H9 (cell line): ENCODE measurements at regions not wholly inside any gene's neighbourhood (a gene's known extent, or its start where the extent isn't known, plus 50 kb on each side); places are given as distances from the start of the nearest gene placed in this dataset.

Source experiments
- DNase-seq: peaks from one replicate; pipeline ENCODE4 v3.0.0-alpha.2; 2017
- H2AFZ ChIP-seq: one replicate; pipeline ENCODE4 v1.6.1; 2013; ENCODE audit warnings: mild to moderate bottlenecking, low read length, control low read depth, moderate library complexity
- H2AK5ac ChIP-seq: 2 replicates; pipeline ENCODE4 v1.6.1; 2013; ENCODE audit warnings: low read length, control low read depth, mixed read lengths; ENCODE audit not compliant: insufficient read length
- H2BK120ac ChIP-seq: one replicate; pipeline ENCODE4 v1.6.1; 2013; ENCODE audit warnings: low read depth, mild to moderate bottlenecking, low read length, control low read depth, inconsistent platforms; ENCODE audit not compliant: poor library complexity, severe bottlenecking
- H2BK12ac ChIP-seq: 2 replicates; pipeline ENCODE4 v1.6.1; 2013; ENCODE audit warnings: low read length, control low read depth, mixed read lengths, low read depth; ENCODE audit not compliant: insufficient read length
- H2BK15ac ChIP-seq: 2 replicates; pipeline ENCODE4 v1.6.1; 2013; ENCODE audit warnings: low read depth, low read length, control low read depth
- H2BK20ac ChIP-seq: one replicate; pipeline ENCODE4 v1.6.1; 2013; ENCODE audit warnings: low read depth, mild to moderate bottlenecking, low read length, control low read depth, inconsistent platforms; ENCODE audit not compliant: poor library complexity, severe bottlenecking
- H2BK5ac ChIP-seq: 2 replicates; pipeline ENCODE4 v1.6.1; 2013; ENCODE audit warnings: low read length, control low read depth, mixed read lengths; ENCODE audit not compliant: insufficient read length
- H3K14ac ChIP-seq: 2 replicates; pipeline ENCODE4 v1.6.1; 2013; ENCODE audit warnings: low read length, control low read depth; ENCODE audit not compliant: insufficient read depth
- H3K18ac ChIP-seq: 2 replicates; pipeline ENCODE4 v1.6.1; 2013; ENCODE audit warnings: low read depth, mild to moderate bottlenecking, mixed read lengths, low read length, control low read depth; ENCODE audit not compliant: insufficient read length
- H3K23ac ChIP-seq: 2 replicates; pipeline ENCODE4 v1.6.1; 2013; ENCODE audit warnings: low read length, control low read depth, mixed read lengths, low read depth; ENCODE audit not compliant: insufficient read length
- H3K23me2 ChIP-seq: 2 replicates; pipeline ENCODE4 v1.6.1; 2013; ENCODE audit warnings: low read depth, mild to moderate bottlenecking, mixed read lengths, low read length, control low read depth; ENCODE audit not compliant: insufficient read length, poor library complexity, severe bottlenecking
- H3K27ac ChIP-seq: 2 replicates; pipeline ENCODE4 v1.5.1; 2013; ENCODE audit warnings: low read length, control low read depth, mixed read lengths, low read depth; ENCODE audit not compliant: insufficient read length
- H3K27me3 ChIP-seq: 2 replicates; pipeline ENCODE4 v1.6.1; 2013; ENCODE audit warnings: low read length, control low read depth, inconsistent platforms; ENCODE audit not compliant: insufficient read depth
- H3K4ac ChIP-seq: 2 replicates; pipeline ENCODE4 v1.6.1; 2013; ENCODE audit warnings: low read depth, mild to moderate bottlenecking, control low read depth, inconsistent platforms, low read length, moderate library complexity
- H3K4me1 ChIP-seq: 2 replicates; pipeline ENCODE4 v1.6.1; 2013; ENCODE audit warnings: low read length, control low read depth, inconsistent platforms; ENCODE audit not compliant: insufficient read depth
- H3K4me2 ChIP-seq: 2 replicates; pipeline ENCODE4 v1.6.1; 2013; ENCODE audit warnings: low read length, control low read depth, mixed read lengths; ENCODE audit not compliant: insufficient read length, insufficient read depth
- H3K56ac ChIP-seq: 2 replicates; pipeline ENCODE4 v1.6.1; 2013; ENCODE audit warnings: low read depth, mild to moderate bottlenecking, mixed read lengths, low read length, control low read depth; ENCODE audit not compliant: insufficient read length
- H3K79me1 ChIP-seq: 2 replicates; pipeline ENCODE4 v1.6.1; 2013; ENCODE audit warnings: low read depth, mild to moderate bottlenecking, moderate library complexity, low read length, control low read depth, inconsistent platforms; ENCODE audit not compliant: insufficient read depth, poor library complexity, severe bottlenecking
- H3K79me2 ChIP-seq: 2 replicates; pipeline ENCODE4 v1.6.1; 2013; ENCODE audit warnings: low read length, control low read depth, inconsistent platforms; ENCODE audit not compliant: insufficient read depth
- H3K9ac ChIP-seq: 2 replicates; pipeline ENCODE4 v1.6.1; 2013; ENCODE audit warnings: low read length, control low read depth, mixed read lengths; ENCODE audit not compliant: insufficient read length; ENCODE audit errors: extremely low read depth
- H3K9me3 ChIP-seq: one replicate; pipeline ENCODE4 v1.6.1; 2013; ENCODE audit warnings: low read depth, low read length, inconsistent platforms; ENCODE audit not compliant: control insufficient read depth
- H3T11ph ChIP-seq: one replicate; pipeline ENCODE4 v1.6.1; 2013; ENCODE audit warnings: mild to moderate bottlenecking, low read length, control low read depth, inconsistent platforms
- H4K20me1 ChIP-seq: one replicate; pipeline ENCODE4 v1.6.1; 2013; ENCODE audit not compliant: control insufficient read depth, insufficient read length, insufficient read depth
- H4K5ac ChIP-seq: 2 replicates; pipeline ENCODE4 v1.6.1; 2013; ENCODE audit warnings: low read depth, mild to moderate bottlenecking, mixed read lengths, low read length, control low read depth; ENCODE audit not compliant: insufficient read length
- H4K8ac ChIP-seq: replicated peaks from 2 replicates; pipeline ENCODE4 v1.6.1; 2013; ENCODE audit warnings: low read length, control low read depth, mixed read lengths, low read depth; ENCODE audit not compliant: insufficient read length
- H4K91ac ChIP-seq: 2 replicates; pipeline ENCODE4 v1.6.1; 2013; ENCODE audit warnings: low read depth, mild to moderate bottlenecking, moderate library complexity, mixed read lengths, low read length, control low read depth; ENCODE audit not compliant: insufficient read length
- H3K27ac Mint-ChIP-seq, 3 experiments: 2 replicates in 2 of 3; 3 replicates in 1 of 3; pipeline ENCODE4 v1.8.0; 2020 to 2021; ENCODE audit warnings: mixed read lengths in 3 of 3, mild to moderate bottlenecking in 1 of 3, moderate library complexity in 1 of 3
- H3K27me3 Mint-ChIP-seq: 2 replicates; pipeline ENCODE4 v1.8.0; 2021; ENCODE audit warnings: low read depth, mild to moderate bottlenecking, moderate library complexity, mixed read lengths
- H3K36me3 Mint-ChIP-seq, 3 experiments: 2 replicates in 2 of 3; 3 replicates in 1 of 3; pipeline ENCODE4 v1.8.0; 2020 to 2021; ENCODE audit warnings: low read depth in 3 of 3, mixed read lengths in 3 of 3; ENCODE audit not compliant: insufficient read depth in 1 of 3
- H3K4me1 Mint-ChIP-seq, 2 experiments: 2 replicates each; pipeline ENCODE4 v1.8.0; 2020; ENCODE audit warnings: mixed read lengths in 2 of 2
- H3K4me3 Mint-ChIP-seq, 2 experiments: 2 replicates in 1 of 2; 3 replicates in 1 of 2; pipeline ENCODE4 v1.8.0; 2020 to 2021; ENCODE audit warnings: mild to moderate bottlenecking in 2 of 2, mixed read lengths in 2 of 2, moderate library complexity in 1 of 2
- H3K9me3 Mint-ChIP-seq, 2 experiments: 2 replicates in 1 of 2; 3 replicates in 1 of 2; pipeline ENCODE4 v1.8.0; 2020; ENCODE audit warnings: mild to moderate bottlenecking in 2 of 2, mixed read lengths in 2 of 2, moderate library complexity in 1 of 2
- CTCF ChIP-seq: fragments of 200-600 bp; sonication (generic); conservative IDR thresholded peaks from 3 replicates; pipeline ENCODE4 v1.8.0; 2021; ENCODE audit warnings: antibody characterized with exemption, mild to moderate bottlenecking
- WGBS: extraction: QIAGEN DNeasy Blood & Tissue Kit; methylation state at CpG from one replicate; pipeline ENCODE4 v1.1.7; 2013; ENCODE audit warnings: missing lambda C conversion rate, low lambda C conversion rate, mixed read lengths; ENCODE audit not compliant: insufficient read length; ENCODE audit errors: extremely low coverage; 5-methylcytosine and 5-hydroxymethylcytosine counted together

DNA sequence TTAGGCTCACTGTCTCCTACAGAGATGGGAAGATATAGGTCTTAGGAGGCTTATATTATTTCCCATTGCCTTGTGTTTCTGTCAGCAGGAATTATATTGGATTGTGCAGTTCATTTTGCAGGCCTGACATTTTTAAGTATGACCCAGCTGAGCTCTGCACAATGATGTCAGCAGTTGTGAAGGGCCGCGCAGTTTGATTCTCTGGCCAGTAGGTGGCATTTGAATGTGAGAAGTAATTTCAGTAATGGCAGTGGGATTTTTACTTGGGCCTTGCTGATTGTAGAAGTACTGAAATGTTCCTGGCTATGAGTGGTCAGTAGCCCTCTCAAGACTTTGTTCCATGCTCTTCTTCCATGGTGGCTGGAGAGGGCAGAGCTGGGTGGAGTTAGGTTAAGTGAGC, 247.2 kb upstream of the MTMR8 start:
- no peaks in the 10 kb centered on the region; the same call in 1 of the 2 replicates for H3K27me3 Mint-ChIP-seq
- no peak overlapping the region for H3K23ac ChIP-seq
- no peak overlapping the region for H2AFZ ChIP-seq
- no peak overlapping the region for H4K5ac ChIP-seq
- no peak overlapping the region for H3K4me3 Mint-ChIP-seq
- no peak overlapping the region for H3K14ac ChIP-seq
- H3K79me2 ChIP-seq, result no peaks in the 10 kb centered on the region
- no peak overlapping the region for H3T11ph ChIP-seq
- H3K9me3 ChIP-seq, result peaks cover 26% of the 10 kb centered on the region
- H3K9ac ChIP-seq, result no peak overlapping the region
- no peak overlapping the region for H4K8ac ChIP-seq
- H3K36me3 Mint-ChIP-seq, result peaks cover 8 to 12% (median 10%) of the 10 kb centered on the region in 3 experiments
- no peak overlapping the region for H2BK5ac ChIP-seq
- no peak overlapping the region for H3K18ac ChIP-seq
- H3K79me1 ChIP-seq, result no peaks in the 10 kb centered on the region
- no peak overlapping the region for H2BK120ac ChIP-seq
- H2AK5ac ChIP-seq, result no peak overlapping the region
- H3K56ac ChIP-seq, result no peak overlapping the region
- no peak overlapping the region for H3K27ac ChIP-seq
- no peak overlapping the region for H3K27ac Mint-ChIP-seq
- DNase-seq, result no peak
- H2BK20ac ChIP-seq, result no peak overlapping the region
- peak; percentile 63 for TF ChIP-seq CTCF
- no peak overlapping the region for H4K91ac ChIP-seq
- H3K4me1 Mint-ChIP-seq, result no peaks in the 10 kb centered on the region
- no CpG with 5 or more reads among the region's 2 CpGs for WGBS
- peaks cover 83 to 85% of the 10 kb centered on the region in 2 experiments for H3K9me3 Mint-ChIP-seq
- H3K4me1 ChIP-seq, result no peaks in the 10 kb centered on the region
- no peaks in the 10 kb centered on the region for H3K23me2 ChIP-seq
- no peaks in the 10 kb centered on the region for H4K20me1 ChIP-seq
- H2BK15ac ChIP-seq, result no peak overlapping the region
- H2BK12ac ChIP-seq, result no peak overlapping the region
- no peak overlapping the region for H3K4ac ChIP-seq
- no peaks in the 10 kb centered on the region for H3K27me3 ChIP-seq
- no peak overlapping the region for H3K4me2 ChIP-seq
